ENCODE measurements at regions not wholly inside any gene's neighbourhood (a gene's known extent, or its start where the extent isn't known, plus 50 kb on each side); places are given as distances from the start of the nearest gene placed in this dataset.
"Not testable (repeated sequence)": the region's sequence is repeated elsewhere in the genome, so short reads cannot be mapped to it uniquely, and the experiment has no call there.

DNA sequence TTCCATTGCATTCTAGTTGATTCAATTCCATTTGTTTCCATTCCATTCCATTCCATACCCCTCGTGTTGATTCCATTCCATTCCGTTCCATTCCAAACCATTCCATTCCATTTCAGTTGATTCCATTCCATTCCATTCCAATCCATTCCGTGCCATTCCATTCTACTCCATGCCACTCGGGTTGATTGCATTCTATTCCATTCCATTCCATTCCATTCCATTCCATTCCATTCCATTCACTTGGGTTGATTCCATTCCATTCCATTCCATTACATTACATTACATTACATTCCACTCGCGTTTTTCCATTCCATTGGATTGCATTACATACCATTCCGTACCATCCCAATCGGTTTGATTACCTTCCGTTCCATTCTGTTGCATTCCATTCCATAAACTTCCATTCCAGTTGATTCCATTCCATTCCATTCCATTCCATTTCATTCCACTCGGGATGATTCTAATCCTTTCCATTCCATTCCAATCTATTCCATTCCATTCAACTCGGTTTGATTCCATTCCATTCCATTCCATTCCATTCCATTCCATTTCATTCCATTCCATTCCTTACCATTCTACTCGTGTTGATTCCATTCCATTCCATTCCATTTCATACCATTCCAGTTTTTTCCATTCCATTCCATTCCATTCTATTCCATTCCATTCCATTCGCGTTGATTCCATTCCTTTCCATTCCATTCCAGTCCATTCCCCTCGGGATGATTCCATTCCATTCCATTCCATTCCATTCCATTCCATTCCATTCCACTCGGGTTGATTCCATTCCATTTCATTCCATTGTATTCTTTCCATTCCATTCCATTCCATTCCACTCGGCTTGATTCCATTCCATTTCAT is 1140.4 kb downstream of the RPIA start:
- no peak for DNase-seq (ENCODE audit: extremely low read depth, low read depth)

DNA sequence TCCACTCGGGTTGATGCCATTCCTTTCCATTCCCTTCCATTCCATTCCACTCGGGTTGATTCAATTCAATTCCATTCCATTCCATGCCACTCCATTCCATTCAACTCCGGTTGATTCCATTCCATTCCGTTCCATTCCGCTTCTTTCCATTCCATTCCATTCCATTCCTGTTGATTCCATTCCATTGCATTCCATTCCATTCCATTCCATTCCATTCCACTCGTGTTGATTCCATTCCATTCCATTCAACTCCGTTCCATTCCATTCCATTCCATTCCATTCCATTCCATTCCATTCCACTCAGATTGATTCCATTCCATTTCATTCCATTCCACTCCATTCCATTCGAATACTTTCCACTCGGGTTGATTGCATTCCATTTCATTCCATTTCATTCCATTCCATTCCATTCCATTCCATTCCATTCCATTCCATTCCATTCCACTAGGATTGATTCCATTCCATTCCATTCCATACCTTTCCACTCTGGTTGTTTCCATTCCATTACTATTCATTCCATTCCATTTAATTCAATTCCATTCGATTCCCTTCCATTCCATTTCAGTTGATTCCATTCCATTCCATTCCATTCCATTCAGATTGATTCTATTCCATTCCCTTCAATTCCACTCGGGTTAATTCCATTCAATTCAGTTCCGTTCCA is 1141.8 kb downstream of the RPIA start:
- no peak for DNase-seq (ENCODE audit: extremely low read depth, low read depth)

DNA sequence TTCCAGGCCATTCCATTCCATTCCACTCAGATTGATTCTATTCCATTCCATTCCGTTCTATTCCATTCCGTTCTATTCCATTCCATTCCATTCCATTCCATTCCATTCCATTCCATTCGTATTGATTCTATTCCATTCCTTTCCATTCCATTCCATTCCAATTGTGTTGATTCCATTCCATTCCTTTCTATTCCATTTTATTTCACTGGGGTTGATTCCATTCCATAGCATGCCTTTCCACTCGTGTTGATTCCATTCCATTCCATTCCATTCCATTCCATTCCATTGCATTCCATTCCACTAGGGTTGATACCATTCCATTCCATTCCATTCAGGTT is 1142.3 kb downstream of the RPIA start:
- no peak for DNase-seq (ENCODE audit: extremely low read depth, low read depth)

DNA sequence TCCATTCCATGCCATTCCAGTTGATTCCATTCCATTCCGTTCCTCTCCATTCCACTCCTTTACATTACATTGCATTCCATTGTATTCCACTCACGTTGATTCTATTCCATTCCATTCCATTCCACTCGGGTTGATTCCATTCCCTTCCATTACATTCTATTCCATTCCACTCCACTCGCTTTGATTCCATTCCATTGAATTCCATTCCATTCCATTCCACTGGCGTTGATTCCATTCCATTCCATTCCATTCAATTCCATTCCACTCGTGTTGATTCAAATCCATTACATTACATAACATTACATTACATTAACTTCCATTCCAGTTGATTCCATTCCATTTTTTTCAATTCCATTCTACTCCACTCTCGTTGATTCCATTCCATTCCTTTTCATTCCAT is 1142.8 kb downstream of the RPIA start:
- no peak for DNase-seq (ENCODE audit: extremely low read depth, low read depth)

DNA sequence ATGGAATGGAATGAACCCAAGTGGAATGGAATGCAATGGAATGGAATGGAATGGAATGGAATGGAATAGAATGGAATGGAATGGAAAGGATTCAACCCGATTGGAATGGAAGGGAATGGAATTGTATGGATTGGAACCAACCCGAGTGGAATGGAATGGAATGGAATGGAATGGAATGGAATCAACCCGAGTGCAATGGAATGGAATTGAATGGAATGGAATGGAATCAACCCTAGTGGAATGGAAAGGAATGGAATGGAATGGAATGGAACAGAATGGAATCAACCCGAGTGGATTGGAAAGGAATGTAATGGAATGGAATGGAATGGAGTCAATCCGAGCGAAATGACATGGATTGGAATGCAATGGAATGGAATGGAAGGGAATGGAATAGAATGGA is 1144.9 kb downstream of the RPIA start:
- not testable (repeated sequence) for DNase-seq (ENCODE audit: extremely low read depth, low read depth)

DNA sequence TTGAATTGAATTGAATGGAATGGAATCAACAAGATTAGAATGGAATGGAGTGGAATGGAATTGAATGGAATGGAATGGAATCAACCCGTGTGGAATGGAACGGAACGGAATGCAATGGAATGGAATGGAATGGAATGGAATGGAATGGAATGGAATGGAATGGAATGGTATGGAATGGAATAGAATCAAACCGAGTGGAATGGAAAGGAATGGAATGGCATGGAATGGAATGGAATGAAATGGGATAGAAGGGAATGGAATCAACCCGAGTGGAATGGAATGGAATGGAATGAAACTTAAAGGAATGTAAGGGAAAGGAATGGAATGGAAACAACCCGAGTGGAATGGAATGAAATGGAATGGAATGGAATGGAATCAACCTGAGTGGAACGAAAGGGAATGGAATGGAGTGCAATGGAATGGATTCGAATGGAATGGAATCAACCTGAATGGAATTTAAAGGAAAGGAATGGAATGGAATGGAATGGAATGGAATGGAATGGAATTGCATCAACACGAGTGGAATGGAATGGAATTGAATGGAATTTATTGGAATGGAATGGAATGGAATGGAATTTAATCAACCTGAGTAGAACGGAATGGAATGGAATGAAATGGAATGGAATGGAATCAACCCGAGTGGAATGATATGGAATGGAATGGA is 1146.6 kb downstream of the RPIA start:
- DNase-seq (ENCODE audit: extremely low read depth, low read depth): no peak

DNA sequence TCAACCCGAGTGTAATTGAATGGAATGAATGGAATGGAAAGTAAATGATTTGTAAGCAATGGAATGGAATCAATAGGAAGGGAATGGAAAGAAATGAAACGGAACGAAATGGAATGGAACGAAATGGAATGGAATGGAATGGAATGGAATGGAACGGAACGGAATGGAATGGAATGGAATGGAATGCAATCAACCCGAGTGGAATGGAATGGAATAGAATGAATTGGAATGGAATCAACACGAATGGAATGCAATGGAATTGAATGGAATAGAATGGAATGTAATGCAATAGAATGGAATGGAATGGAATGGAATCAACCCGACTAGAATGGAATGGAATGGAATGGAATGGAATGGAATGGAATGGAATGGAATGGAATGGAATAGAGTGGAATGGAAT is 1148.7 kb downstream of the RPIA start:
- DNase-seq (ENCODE audit: extremely low read depth, low read depth): not testable (repeated sequence)

DNA sequence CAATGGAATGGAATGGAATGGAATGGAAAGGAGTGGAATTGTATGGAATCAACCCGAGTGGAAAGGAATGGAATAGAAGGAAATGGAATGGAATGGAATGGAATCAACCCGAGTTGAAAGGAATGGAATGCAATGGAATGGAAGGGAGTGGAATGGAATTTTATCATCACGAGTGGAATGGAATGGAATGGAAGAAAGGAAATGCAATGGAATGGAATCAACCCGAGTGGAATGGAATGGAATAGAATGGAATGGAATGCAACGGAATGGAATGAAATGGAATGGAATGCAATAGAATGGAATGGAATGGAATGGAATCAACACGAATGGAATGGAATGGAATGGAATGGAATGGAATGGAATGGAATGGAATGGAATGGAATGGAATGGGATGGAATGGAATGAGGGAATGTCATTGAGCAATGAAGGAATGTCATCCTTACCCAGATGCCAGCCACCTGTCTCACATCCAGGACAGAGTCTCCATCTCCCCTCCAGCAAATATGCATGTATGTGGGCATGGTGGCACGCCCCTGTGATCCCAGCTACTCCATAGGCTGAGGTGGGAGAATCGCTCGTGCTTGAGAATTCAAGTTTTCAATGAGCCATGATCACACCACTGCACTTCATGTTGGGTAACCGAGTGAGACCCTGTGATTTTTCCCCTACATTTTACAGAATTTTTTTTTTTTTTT is 1149.5 kb downstream of the RPIA start:
- not testable (repeated sequence) for DNase-seq (ENCODE audit: extremely low read depth, low read depth)

DNA sequence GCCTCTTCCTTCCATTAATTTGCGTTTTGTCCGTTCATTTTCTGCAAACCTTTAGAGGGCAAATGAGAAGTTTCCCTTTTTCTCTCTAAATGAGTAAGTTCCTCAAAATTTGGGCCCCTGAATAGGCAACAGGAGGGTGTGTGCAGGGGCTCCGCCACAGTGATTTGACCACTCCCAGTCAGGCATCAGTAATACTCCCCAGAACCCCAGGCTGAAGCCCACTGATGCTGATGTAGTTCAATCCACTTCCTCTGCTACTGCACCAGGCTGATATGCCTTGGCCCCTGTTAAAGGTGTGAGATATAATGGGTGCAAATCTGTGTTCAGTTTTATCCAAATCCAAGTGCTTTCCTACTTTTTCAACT is 1150.0 kb downstream of the RPIA start:
- DNase-seq (ENCODE audit: extremely low read depth, low read depth): no peak

DNA sequence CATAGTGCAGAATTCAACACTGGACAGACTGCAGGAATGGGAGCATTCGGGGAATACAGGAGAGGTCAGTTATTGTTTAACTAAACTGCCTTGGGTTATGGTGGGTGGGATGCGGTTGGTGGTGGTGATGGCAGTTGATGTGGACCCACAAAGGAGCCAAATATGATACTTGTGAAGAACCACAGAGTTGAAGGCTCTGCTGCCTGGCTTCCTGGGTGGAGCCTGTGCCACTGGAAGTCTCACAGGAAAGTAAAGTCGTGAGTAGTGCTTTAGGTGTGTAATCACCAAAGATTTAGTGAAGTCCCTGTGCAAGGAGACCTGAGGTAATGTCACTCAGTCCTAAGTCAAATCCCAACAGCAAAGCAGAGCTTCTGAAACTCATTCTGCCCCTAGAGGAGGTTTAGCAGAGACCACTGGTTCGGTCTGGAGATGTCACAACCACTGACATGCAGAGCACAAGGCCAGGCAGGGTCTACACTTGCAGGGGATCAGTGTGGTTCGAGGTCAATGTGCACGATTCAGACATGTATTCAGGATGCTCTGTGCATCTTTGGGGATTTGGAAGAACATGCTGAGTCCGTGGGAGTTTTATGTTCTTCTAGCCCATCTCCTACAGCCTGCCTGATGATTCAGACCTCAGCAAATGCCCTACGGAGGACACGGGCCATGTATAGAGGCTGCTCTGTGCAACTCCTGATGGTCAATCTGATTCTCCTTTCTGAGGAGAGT is 1150.9 kb downstream of the RPIA start:
- no peak for DNase-seq (ENCODE audit: extremely low read depth, low read depth)

DNA sequence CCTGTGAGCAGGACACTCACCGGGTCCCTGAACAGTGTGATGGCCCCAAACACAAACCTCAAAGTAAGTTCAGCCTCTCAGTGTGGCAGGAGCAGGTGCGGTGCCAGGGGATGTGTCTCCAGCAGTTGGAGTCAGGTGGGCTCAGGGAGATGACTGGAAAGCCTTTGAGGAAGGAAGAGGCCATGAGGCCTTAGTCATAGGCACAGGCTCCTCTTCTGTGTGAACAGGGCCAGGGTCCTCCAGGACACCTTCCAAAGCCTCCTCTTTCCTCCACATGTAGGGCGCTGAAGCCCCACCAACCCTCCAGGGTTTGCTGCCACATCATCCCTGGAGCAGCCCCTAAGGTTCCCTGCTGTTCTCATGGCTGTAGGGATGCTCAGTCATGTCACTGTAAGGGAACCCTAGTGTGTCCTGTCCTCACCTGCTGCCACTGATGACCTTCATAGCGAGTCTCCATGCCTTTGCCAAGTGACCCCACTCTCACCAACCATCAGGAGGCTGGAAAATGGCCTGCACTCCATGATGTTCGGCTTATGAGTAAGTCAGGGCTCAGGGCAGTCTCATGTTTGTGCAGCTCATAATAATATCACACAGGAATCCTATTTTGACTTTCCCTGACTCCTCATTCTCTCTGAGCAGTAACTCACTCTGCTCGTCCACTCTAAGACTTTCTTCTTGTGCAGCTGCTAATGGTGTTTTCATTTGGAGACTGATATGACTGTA is 1152.9 kb downstream of the RPIA start:
- DNase-seq (ENCODE audit: extremely low read depth, low read depth): no peak

DNA sequence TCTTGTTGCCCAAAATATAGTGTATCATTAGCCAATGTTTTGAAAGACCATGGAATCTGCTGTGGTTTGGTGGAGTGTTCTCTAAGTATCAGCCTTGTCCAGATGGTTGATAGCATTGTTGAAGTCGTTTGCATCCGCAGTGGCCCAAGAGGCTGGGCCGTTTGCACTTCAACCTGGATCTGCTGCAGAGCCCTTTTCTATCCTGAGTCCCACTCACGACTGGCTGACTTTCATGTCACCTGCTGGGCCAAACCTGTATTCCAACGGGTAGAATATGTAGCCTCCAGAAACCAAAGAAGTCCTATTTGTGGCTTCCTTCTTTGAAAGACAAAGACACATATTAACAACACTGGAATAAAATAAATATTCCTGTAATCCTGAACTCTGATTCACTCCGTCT is 1154.1 kb downstream of the RPIA start:
- DNase-seq (ENCODE audit: extremely low read depth, low read depth): no peak

DNA sequence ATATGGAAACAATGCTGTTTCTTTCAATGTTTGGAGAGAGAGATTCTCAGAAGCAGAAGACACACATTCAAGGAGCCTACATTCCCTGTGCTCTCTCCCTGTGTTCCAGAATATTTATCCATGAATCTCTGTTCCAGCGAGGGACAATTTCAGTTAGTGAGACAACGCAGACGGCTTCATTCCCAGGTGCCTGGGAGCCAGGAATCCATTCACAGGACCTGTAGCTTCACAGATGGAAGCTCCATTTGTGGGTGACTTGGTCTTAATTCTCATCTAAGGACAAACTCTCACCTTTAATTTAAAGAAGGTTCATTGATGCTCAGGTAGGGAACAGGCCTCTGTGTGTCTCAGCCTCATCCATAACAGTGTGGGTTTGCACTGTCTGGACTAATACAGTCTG is 1156.6 kb downstream of the RPIA start:
- no peak for DNase-seq (ENCODE audit: extremely low read depth, low read depth)

DNA sequence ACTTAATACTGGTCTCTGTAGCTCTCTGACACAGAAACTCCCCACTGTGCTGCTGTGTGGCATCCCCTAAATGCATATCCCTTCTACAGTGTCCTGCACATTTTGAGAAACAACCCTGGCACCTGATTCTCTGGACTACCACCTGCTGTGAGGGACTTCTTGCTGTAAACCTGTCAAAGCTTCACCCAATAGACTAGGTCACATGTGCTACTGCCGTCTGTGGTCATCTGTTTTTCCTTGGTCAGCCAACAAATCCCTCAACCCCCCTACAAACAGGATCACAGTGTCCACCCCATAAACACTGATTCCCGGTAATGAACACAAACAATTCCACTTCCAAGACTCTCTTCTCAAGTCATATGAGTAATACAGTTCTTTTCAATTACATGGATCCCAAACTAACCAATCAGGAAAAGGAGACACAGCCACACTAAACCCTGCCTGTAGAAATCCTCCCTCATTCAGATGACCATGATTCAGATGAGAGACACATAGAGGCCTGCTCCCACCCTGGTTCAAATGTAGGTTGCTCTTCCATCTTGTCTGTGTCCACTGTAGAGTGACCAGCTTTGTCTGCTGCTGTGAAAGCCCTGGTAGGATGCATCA is 1157.4 kb downstream of the RPIA start:
- DNase-seq (ENCODE audit: extremely low read depth, low read depth): no peak

DNA sequence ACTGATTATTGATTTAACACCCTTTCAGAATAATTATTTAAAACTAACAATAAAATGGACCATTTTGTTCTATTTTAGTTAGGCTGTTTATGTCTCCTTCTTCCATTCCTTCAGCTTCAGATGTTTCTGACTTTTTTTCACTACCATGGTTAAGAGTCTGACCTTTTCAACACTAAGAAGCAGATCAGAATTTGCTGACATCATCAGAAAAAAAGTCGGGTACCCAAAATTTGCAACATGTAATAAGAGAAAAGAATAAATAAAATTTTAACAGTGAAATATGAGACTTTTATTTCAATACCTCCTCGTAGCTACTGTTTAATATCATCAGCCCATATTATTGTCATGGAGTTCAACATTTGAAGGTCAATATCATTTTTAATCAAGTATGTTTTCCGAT is 1158.3 kb downstream of the RPIA start:
- DNase-seq (ENCODE audit: extremely low read depth, low read depth): no peak

DNA sequence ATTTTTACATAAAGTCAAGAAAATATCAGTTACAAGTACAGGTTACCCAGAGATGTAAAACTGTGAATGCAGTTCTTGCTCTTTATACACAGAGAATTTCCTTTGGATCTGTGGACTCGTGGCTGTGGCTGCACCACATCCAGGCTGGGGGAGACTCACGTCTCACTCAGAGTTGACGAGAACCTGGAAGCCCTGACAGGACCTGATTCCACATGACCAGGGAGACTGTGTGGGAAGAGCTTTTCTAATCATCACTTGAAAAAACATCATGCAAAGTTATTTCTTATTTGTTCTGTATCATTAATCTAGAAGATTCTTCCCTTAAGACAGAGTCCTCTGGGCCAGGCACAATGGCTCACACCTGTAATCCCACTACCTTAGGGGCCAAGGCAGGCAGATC is 1159.0 kb downstream of the RPIA start:
- DNase-seq (ENCODE audit: extremely low read depth, low read depth): no peak

DNA sequence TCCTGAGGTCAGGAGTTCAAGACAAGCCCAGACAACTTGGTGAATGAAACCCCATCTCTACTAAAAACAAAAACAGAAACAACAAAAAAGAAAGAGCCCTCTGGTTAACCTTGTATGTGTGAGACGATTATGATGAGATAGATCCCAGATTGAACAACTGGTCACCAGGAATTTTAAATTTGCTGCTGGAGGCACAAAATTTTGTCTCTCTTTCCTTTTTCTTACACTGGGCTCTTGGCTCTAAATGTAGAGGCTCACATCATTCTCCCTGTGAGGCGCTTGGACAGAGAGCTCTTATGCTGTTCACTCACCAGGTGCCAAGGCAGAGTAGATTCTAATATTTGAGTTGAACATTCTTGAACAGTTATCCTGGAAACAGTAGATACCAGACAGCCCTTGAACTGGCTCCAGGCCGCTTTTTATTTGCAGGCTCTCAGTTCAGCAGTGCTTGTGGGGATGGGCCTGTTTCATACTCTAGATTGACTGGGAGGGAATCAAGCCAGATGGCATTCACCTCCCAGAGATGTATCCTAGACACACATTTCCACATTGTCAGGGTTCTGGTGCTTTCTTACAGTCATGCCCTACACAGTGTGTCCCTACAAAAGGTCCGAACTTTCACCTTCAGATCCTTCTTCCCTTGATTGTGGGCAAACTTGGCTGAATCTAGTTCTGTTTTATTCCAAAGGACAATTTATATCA is 1159.6 kb downstream of the RPIA start:
- DNase-seq (ENCODE audit: extremely low read depth, low read depth): no peak

DNA sequence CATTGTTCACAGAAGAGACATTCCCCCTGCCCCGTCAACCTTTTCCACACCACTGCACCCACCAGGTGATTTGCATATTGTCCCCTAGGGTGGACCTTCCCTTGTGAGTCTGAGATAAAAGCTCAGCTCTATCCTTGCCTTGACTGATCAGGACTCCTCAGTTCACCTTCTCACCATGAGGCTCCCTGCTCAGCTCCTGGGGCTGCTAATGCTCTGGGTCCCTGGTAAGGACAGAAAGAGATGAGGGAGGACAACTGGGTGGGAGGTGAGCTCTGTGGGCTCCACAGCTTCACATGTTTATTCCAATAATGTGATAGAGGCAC is 1160.1 kb downstream of the RPIA start:
- DNase-seq (ENCODE audit: extremely low read depth, low read depth): no peak

DNA sequence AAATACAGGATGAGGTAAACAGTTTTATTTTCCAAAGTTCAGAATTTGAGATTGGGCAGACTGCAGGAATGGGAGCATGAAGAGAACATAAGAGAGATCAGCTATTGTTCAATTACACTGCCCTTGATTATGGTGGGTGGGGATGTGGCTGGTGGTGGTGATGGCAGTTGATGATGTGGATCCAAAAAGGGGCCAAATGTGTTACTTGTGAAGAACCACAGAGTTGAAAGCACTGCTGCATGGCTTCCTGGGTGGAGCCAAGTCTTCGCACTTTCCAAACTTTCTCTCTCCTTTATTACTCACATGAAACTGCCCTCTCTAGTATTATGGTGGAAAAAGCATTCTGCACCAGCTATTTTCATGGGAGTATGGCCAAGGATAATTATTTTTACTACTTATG is 1162.0 kb downstream of the RPIA start:
- not testable (repeated sequence) for DNase-seq (ENCODE audit: extremely low read depth, low read depth)
